Renal pelvis (tissue), 1 donor: ENCODE measurements at regions not wholly inside any gene's neighbourhood (a gene's known extent, or its start where the extent isn't known, plus 50 kb on each side); places are given as distances from the start of the nearest gene placed in this dataset.

Experiments
- DNase-seq: peaks from one replicate; pipeline ENCODE4 v3.0.0-alpha.2; 2013

- peak; percentile 67 for DNase-seq
These were observed 666.5 kb downstream of the DCDC2C start for GRCh38 chr2:4369826-4370419.

- no peak for DNase-seq
These were observed 667.2 kb downstream of the DCDC2C start for GRCh38 chr2:4370422-4371090.

- DNase-seq: no peak
These were observed 677.7 kb downstream of the DCDC2C start for GRCh38 chr2:4381049-4381448.

- no peak for DNase-seq
These were observed 678.4 kb downstream of the DCDC2C start for GRCh38 chr2:4381773-4382172.

- no peak for DNase-seq
These were observed 687.6 kb downstream of the DCDC2C start for GRCh38 chr2:4391013-4391412.

- no peak for DNase-seq
These were observed 701.0 kb downstream of the DCDC2C start for GRCh38 chr2:4404363-4404762.

GRCh38 chr2:4408321-4408720 lies 704.9 kb downstream of the DCDC2C start:
- DNase-seq: no peak

GRCh38 chr2:4412637-4413187 lies 709.3 kb downstream of the DCDC2C start:
- DNase-seq: no peak

GRCh38 chr2:4415171-4415570 lies 711.8 kb downstream of the DCDC2C start:
- no peak for DNase-seq

- no peak for DNase-seq
These were observed 712.5 kb downstream of the DCDC2C start for GRCh38 chr2:4415810-4416413.

- no peak for DNase-seq
These were observed 713.1 kb downstream of the DCDC2C start for GRCh38 chr2:4416431-4416830.

GRCh38 chr2:4417771-4418170 lies 714.4 kb downstream of the DCDC2C start:
- DNase-seq: no peak

GRCh38 chr2:4420032-4420431 lies 716.7 kb downstream of the DCDC2C start:
- no peak for DNase-seq

- DNase-seq: no peak
These were observed 720.8 kb downstream of the DCDC2C start for GRCh38 chr2:4424153-4424552.

GRCh38 chr2:4427083-4427482 lies 723.7 kb downstream of the DCDC2C start:
- DNase-seq: no peak

GRCh38 chr2:4445821-4446220 lies 742.4 kb downstream of the DCDC2C start:
- no peak for DNase-seq

GRCh38 chr2:4454907-4455306 lies 751.5 kb downstream of the DCDC2C start:
- no peak for DNase-seq

- no peak for DNase-seq
These were observed 752.2 kb downstream of the DCDC2C start for GRCh38 chr2:4455486-4456155.

- no peak for DNase-seq
These were observed 761.4 kb downstream of the DCDC2C start for GRCh38 chr2:4464634-4465266.

- no peak for DNase-seq
These were observed 762.3 kb downstream of the DCDC2C start for GRCh38 chr2:4465671-4466070.

GRCh38 chr2:4475618-4476017 lies 772.2 kb downstream of the DCDC2C start:
- no peak for DNase-seq

- DNase-seq: no peak
These were observed 779.7 kb downstream of the DCDC2C start for GRCh38 chr2:4483050-4483449.
